ENCODE measurements at regions not wholly inside any gene's neighbourhood (a gene's known extent, or its start where the extent isn't known, plus 50 kb on each side); places are given as distances from the start of the nearest gene placed in this dataset.

- no peaks in the 10 kb centered on the region for H3K27me3 ChIP-seq (replicated peaks; ENCODE audit: control insufficient read depth, insufficient read depth, low read length, poor library complexity, severe bottlenecking)
- no peaks in the 10 kb centered on the region for H3K9me3 ChIP-seq (ENCODE audit: control insufficient read depth, low read length)
- no peaks in the 10 kb centered on the region for H3K36me3 ChIP-seq (ENCODE audit: control insufficient read depth, insufficient read depth, low read length)
- no peak for DNase-seq
- H3K4me3 ChIP-seq (ENCODE audit: insufficient read depth, low read depth, low read length, poor library complexity, severe bottlenecking), result no peak overlapping the region
- H3K4me1 ChIP-seq (ENCODE audit: control insufficient read depth, insufficient read depth, low read length, poor library complexity, severe bottlenecking), result peaks cover 11% of the 10 kb centered on the region
- H3K27ac ChIP-seq (ENCODE audit: insufficient read depth, low read length, poor library complexity, severe bottlenecking), result no peak overlapping the region
These were observed 471.0 kb upstream of the PROK2 start for GRCh38 chr3:72255791-72256559.

- Histone ChIP-seq H3K27ac (ENCODE audit: insufficient read depth, low read length, poor library complexity, severe bottlenecking) (no peak overlapping the region), H3K9me3 (ENCODE audit: control insufficient read depth, low read length) (no peaks in the 10 kb centered on the region), H3K36me3 (ENCODE audit: control insufficient read depth, insufficient read depth, low read length) (no peaks in the 10 kb centered on the region), H3K4me3 (ENCODE audit: insufficient read depth, low read depth, low read length, poor library complexity, severe bottlenecking) (no peak overlapping the region), H3K27me3 (replicated peaks; ENCODE audit: control insufficient read depth, insufficient read depth, low read length, poor library complexity, severe bottlenecking) (no peaks in the 10 kb centered on the region), H3K4me1 (ENCODE audit: control insufficient read depth, insufficient read depth, low read length, poor library complexity, severe bottlenecking) (peaks cover 11% of the 10 kb centered on the region)
- DNase-seq, result no peak
These were observed 470.2 kb upstream of the PROK2 start for GRCh38 chr3:72255191-72255590.

- Histone ChIP-seq H3K27me3 (replicated peaks; ENCODE audit: control insufficient read depth, insufficient read depth, low read length, poor library complexity, severe bottlenecking) (no peaks in the 10 kb centered on the region), H3K27ac (ENCODE audit: insufficient read depth, low read length, poor library complexity, severe bottlenecking) (no peak overlapping the region), H3K4me1 (ENCODE audit: control insufficient read depth, insufficient read depth, low read length, poor library complexity, severe bottlenecking) (peaks cover 8% of the 10 kb centered on the region), H3K9me3 (ENCODE audit: control insufficient read depth, low read length) (no peaks in the 10 kb centered on the region), H3K36me3 (ENCODE audit: control insufficient read depth, insufficient read depth, low read length) (no peaks in the 10 kb centered on the region), H3K4me3 (ENCODE audit: insufficient read depth, low read depth, low read length, poor library complexity, severe bottlenecking) (no peak overlapping the region)
- DNase-seq, result no peak
These were observed 469.5 kb upstream of the PROK2 start for GRCh38 chr3:72254483-72254882.

GRCh38 chr3:72250725-72251124 is 465.8 kb upstream of the PROK2 start:
- no peak overlapping the region for H3K4me3 ChIP-seq (ENCODE audit: insufficient read depth, low read depth, low read length, poor library complexity, severe bottlenecking)
- no peak for DNase-seq
- H3K27me3 ChIP-seq (replicated peaks; ENCODE audit: control insufficient read depth, insufficient read depth, low read length, poor library complexity, severe bottlenecking), result no peaks in the 10 kb centered on the region
- H3K36me3 ChIP-seq (ENCODE audit: control insufficient read depth, insufficient read depth, low read length), result no peaks in the 10 kb centered on the region
- H3K9me3 ChIP-seq (ENCODE audit: control insufficient read depth, low read length), result no peaks in the 10 kb centered on the region
- no peak overlapping the region for H3K27ac ChIP-seq (ENCODE audit: insufficient read depth, low read length, poor library complexity, severe bottlenecking)
- H3K4me1 ChIP-seq (ENCODE audit: control insufficient read depth, insufficient read depth, low read length, poor library complexity, severe bottlenecking), result no peaks in the 10 kb centered on the region

GRCh38 chr3:72248869-72249268 is 463.9 kb upstream of the PROK2 start:
- no peaks in the 10 kb centered on the region for H3K9me3 ChIP-seq (ENCODE audit: control insufficient read depth, low read length)
- DNase-seq, result no peak
- no peaks in the 10 kb centered on the region for H3K36me3 ChIP-seq (ENCODE audit: control insufficient read depth, insufficient read depth, low read length)
- no peaks in the 10 kb centered on the region for H3K4me1 ChIP-seq (ENCODE audit: control insufficient read depth, insufficient read depth, low read length, poor library complexity, severe bottlenecking)
- H3K27ac ChIP-seq (ENCODE audit: insufficient read depth, low read length, poor library complexity, severe bottlenecking), result no peak overlapping the region
- no peak overlapping the region for H3K4me3 ChIP-seq (ENCODE audit: insufficient read depth, low read depth, low read length, poor library complexity, severe bottlenecking)
- no peaks in the 10 kb centered on the region for H3K27me3 ChIP-seq (replicated peaks; ENCODE audit: control insufficient read depth, insufficient read depth, low read length, poor library complexity, severe bottlenecking)

- Histone ChIP-seq H3K27ac (ENCODE audit: insufficient read depth, low read length, poor library complexity, severe bottlenecking) (no peak overlapping the region), H3K27me3 (replicated peaks; ENCODE audit: control insufficient read depth, insufficient read depth, low read length, poor library complexity, severe bottlenecking) (no peaks in the 10 kb centered on the region), H3K4me3 (ENCODE audit: insufficient read depth, low read depth, low read length, poor library complexity, severe bottlenecking) (no peak overlapping the region), H3K9me3 (ENCODE audit: control insufficient read depth, low read length) (no peaks in the 10 kb centered on the region), H3K4me1 (ENCODE audit: control insufficient read depth, insufficient read depth, low read length, poor library complexity, severe bottlenecking) (no peaks in the 10 kb centered on the region), H3K36me3 (ENCODE audit: control insufficient read depth, insufficient read depth, low read length) (no peaks in the 10 kb centered on the region)
- DNase-seq, result no peak
These were observed 463.4 kb upstream of the PROK2 start for GRCh38 chr3:72248389-72248761.

- no peak overlapping the region for H3K4me3 ChIP-seq (ENCODE audit: insufficient read depth, low read depth, low read length, poor library complexity, severe bottlenecking)
- no peak overlapping the region for H3K27ac ChIP-seq (ENCODE audit: insufficient read depth, low read length, poor library complexity, severe bottlenecking)
- H3K9me3 ChIP-seq (ENCODE audit: control insufficient read depth, low read length), result no peaks in the 10 kb centered on the region
- H3K4me1 ChIP-seq (ENCODE audit: control insufficient read depth, insufficient read depth, low read length, poor library complexity, severe bottlenecking), result no peaks in the 10 kb centered on the region
- H3K27me3 ChIP-seq (replicated peaks; ENCODE audit: control insufficient read depth, insufficient read depth, low read length, poor library complexity, severe bottlenecking), result no peaks in the 10 kb centered on the region
- no peak for DNase-seq
- H3K36me3 ChIP-seq (ENCODE audit: control insufficient read depth, insufficient read depth, low read length), result no peaks in the 10 kb centered on the region
These were observed 462.9 kb upstream of the PROK2 start for GRCh38 chr3:72247645-72248388.

GRCh38 chr3:72247126-72247525 is 462.2 kb upstream of the PROK2 start:
- no peak for DNase-seq
- H3K4me3 ChIP-seq (ENCODE audit: insufficient read depth, low read depth, low read length, poor library complexity, severe bottlenecking), result no peak overlapping the region
- H3K4me1 ChIP-seq (ENCODE audit: control insufficient read depth, insufficient read depth, low read length, poor library complexity, severe bottlenecking), result no peaks in the 10 kb centered on the region
- no peaks in the 10 kb centered on the region for H3K9me3 ChIP-seq (ENCODE audit: control insufficient read depth, low read length)
- H3K27me3 ChIP-seq (replicated peaks; ENCODE audit: control insufficient read depth, insufficient read depth, low read length, poor library complexity, severe bottlenecking), result no peaks in the 10 kb centered on the region
- no peaks in the 10 kb centered on the region for H3K36me3 ChIP-seq (ENCODE audit: control insufficient read depth, insufficient read depth, low read length)
- no peak overlapping the region for H3K27ac ChIP-seq (ENCODE audit: insufficient read depth, low read length, poor library complexity, severe bottlenecking)

- Histone ChIP-seq H3K4me1 (ENCODE audit: control insufficient read depth, insufficient read depth, low read length, poor library complexity, severe bottlenecking) (no peaks in the 10 kb centered on the region), H3K27me3 (replicated peaks; ENCODE audit: control insufficient read depth, insufficient read depth, low read length, poor library complexity, severe bottlenecking) (no peaks in the 10 kb centered on the region), H3K27ac (ENCODE audit: insufficient read depth, low read length, poor library complexity, severe bottlenecking) (no peak overlapping the region), H3K4me3 (ENCODE audit: insufficient read depth, low read depth, low read length, poor library complexity, severe bottlenecking) (no peak overlapping the region), H3K9me3 (ENCODE audit: control insufficient read depth, low read length) (no peaks in the 10 kb centered on the region), H3K36me3 (ENCODE audit: control insufficient read depth, insufficient read depth, low read length) (no peaks in the 10 kb centered on the region)
- DNase-seq, result no peak
These were observed 461.7 kb upstream of the PROK2 start for GRCh38 chr3:72246685-72247084.

- no peak for DNase-seq
- H3K4me3 ChIP-seq (ENCODE audit: insufficient read depth, low read depth, low read length, poor library complexity, severe bottlenecking), result no peak overlapping the region
- H3K27ac ChIP-seq (ENCODE audit: insufficient read depth, low read length, poor library complexity, severe bottlenecking), result no peak overlapping the region
- H3K4me1 ChIP-seq (ENCODE audit: control insufficient read depth, insufficient read depth, low read length, poor library complexity, severe bottlenecking), result no peaks in the 10 kb centered on the region
- H3K9me3 ChIP-seq (ENCODE audit: control insufficient read depth, low read length), result no peaks in the 10 kb centered on the region
- no peaks in the 10 kb centered on the region for H3K27me3 ChIP-seq (replicated peaks; ENCODE audit: control insufficient read depth, insufficient read depth, low read length, poor library complexity, severe bottlenecking)
- H3K36me3 ChIP-seq (ENCODE audit: control insufficient read depth, insufficient read depth, low read length), result no peaks in the 10 kb centered on the region
These were observed 460.3 kb upstream of the PROK2 start for GRCh38 chr3:72245183-72245811.
